A673 (cell line): ENCODE measurements at regions not wholly inside any gene's neighbourhood (a gene's known extent, or its start where the extent isn't known, plus 50 kb on each side); places are given as distances from the start of the nearest gene placed in this dataset.

Source experiments
- BruUV-seq: library from RNA; stranded (reverse); fragments of 400-500 nt; replicated peaks from 2 replicates; lab custom pipeline; 2021; lab: Mats Ljungman, UMichigan
- CTCF ChIA-PET: fragments of 300-600 bp; sonication (Branson Sonifier 250); formaldehyde crosslinking; loops from one replicate; lab custom pipeline; 2022; ENCODE audit warnings: antibody characterized with exemption; lab: Charles Lee
- POLR2A ChIA-PET: fragments of 300-600 bp; sonication (Branson Sonifier 250); formaldehyde crosslinking; loops from one replicate; lab custom pipeline; 2022; ENCODE audit warnings: antibody characterized with exemption; ENCODE audit not compliant: low non-redundant PET; lab: Charles Lee
- DNase-seq: peaks from one replicate; pipeline ENCODE4 v3.0.0-alpha.2; 2015; ENCODE audit warnings: low spot score
- H3K27ac ChIP-seq: fragments of 200-600 bp; sonication (generic); 2 replicates; pipeline ENCODE4 v1.5.1; 2016; ENCODE audit warnings: mixed run types, low read depth, mild to moderate bottlenecking, mixed read lengths, antibody characterized with exemption, low read length; ENCODE audit not compliant: poor library complexity, severe bottlenecking
- H3K27me3 ChIP-seq: fragments of 200-600 bp; sonication (generic); replicated peaks from 2 replicates; pipeline ENCODE4 v1.6.1; 2017; ENCODE audit warnings: mixed run types, low read depth, mild to moderate bottlenecking, mixed read lengths, antibody characterized with exemption, low read length; ENCODE audit not compliant: insufficient read depth, poor library complexity
- H3K36me3 ChIP-seq: fragments of 200-600 bp; sonication (generic); 2 replicates; pipeline ENCODE4 v1.6.1; 2016; ENCODE audit warnings: mixed run types, mild to moderate bottlenecking, mixed read lengths, antibody characterized with exemption, low read length; ENCODE audit not compliant: insufficient read depth, poor library complexity, severe bottlenecking
- H3K4me1 ChIP-seq: fragments of 200-600 bp; sonication (generic); 2 replicates; pipeline ENCODE4 v1.6.1; 2017; ENCODE audit warnings: mixed run types, mild to moderate bottlenecking, mixed read lengths, antibody characterized with exemption, low read length; ENCODE audit not compliant: insufficient read depth, poor library complexity, severe bottlenecking
- H3K4me3 ChIP-seq: fragments of 200-600 bp; sonication (generic); 2 replicates; pipeline ENCODE4 v1.5.1; 2016; ENCODE audit warnings: low read depth, mixed run types, mild to moderate bottlenecking, mixed read lengths, low read length; ENCODE audit not compliant: poor library complexity, severe bottlenecking
- H3K9me3 ChIP-seq: fragments of 200-600 bp; sonication (generic); 2 replicates; pipeline ENCODE4 v1.6.1; 2016; ENCODE audit warnings: mixed run types, low read depth, mild to moderate bottlenecking, mixed read lengths, antibody characterized with exemption, low read length; ENCODE audit not compliant: poor library complexity, severe bottlenecking
- CTCF ChIP-seq: fragments of 300-800, 200-600 bp; sonication (generic); conservative IDR thresholded peaks from 2 replicates; pipeline ENCODE4 v1.5.1; 2017; ENCODE audit warnings: low read depth, mild to moderate bottlenecking, antibody characterized with exemption, low read length, moderate library complexity, mixed read lengths
- EZH2 ChIP-seq: fragments of 200-600 bp; sonication (generic); IDR thresholded peaks from 2 replicates; pipeline ENCODE4 v1.6.1; 2017; ENCODE audit warnings: borderline replicate concordance, low read depth, mild to moderate bottlenecking, mixed read lengths, antibody characterized with exemption, low read length; ENCODE audit not compliant: poor library complexity, severe bottlenecking
- intact Hi-C: fragments of 100-400 bp; cut with micrococcal nuclease; formaldehyde crosslinking; loops from one replicate; pipeline ENCODE4 v1.10.0; 2022; ENCODE audit not compliant: unreplicated experiment

GRCh38 chr5:29889051-29889450, 1304.4 kb upstream of the CDH6 start:
- POLR2A ChIA-PET: no interaction called here
- CTCF ChIA-PET: no interaction called here
- intact Hi-C loops: no loop called here
- Histone ChIP-seq H3K4me1 (no peaks in the 10 kb centered on the region), H3K9me3 (no peaks in the 10 kb centered on the region), H3K36me3 (no peaks in the 10 kb centered on the region), H3K27ac (no peak overlapping the region), H3K27me3 (no peaks in the 10 kb centered on the region), H3K4me3 (no peak overlapping the region)
- BruUV-seq: no TSS peak
- DNase-seq: no peak
- TF ChIP-seq CTCF (no peak), EZH2 (no peak)

- TF ChIP-seq CTCF: no peak
- TF ChIP-seq EZH2: no peak
- H3K36me3 ChIP-seq: no peaks in the 10 kb centered on the region
- H3K27me3 ChIP-seq: no peaks in the 10 kb centered on the region
- H3K4me1 ChIP-seq: no peaks in the 10 kb centered on the region
- BruUV-seq: no TSS peak
- H3K27ac ChIP-seq: no peak overlapping the region
- CTCF ChIA-PET: no interaction called here
- DNase-seq: no peak
- H3K4me3 ChIP-seq: no peak overlapping the region
- POLR2A ChIA-PET: no interaction called here
- H3K9me3 ChIP-seq: no peaks in the 10 kb centered on the region
- intact Hi-C loops: no loop called here
These were observed 1307.9 kb upstream of the CDH6 start for GRCh38 chr5:29885595-29885994.

GRCh38 chr5:29882036-29882435, 1311.5 kb upstream of the CDH6 start:
- Histone ChIP-seq H3K9me3 (no peaks in the 10 kb centered on the region), H3K36me3 (no peaks in the 10 kb centered on the region), H3K27ac (no peak overlapping the region), H3K27me3 (no peaks in the 10 kb centered on the region), H3K4me3 (no peak overlapping the region), H3K4me1 (no peaks in the 10 kb centered on the region)
- intact Hi-C loops: no loop called here
- POLR2A ChIA-PET: no interaction called here
- DNase-seq: no peak
- TF ChIP-seq EZH2 (no peak), CTCF (no peak)
- CTCF ChIA-PET: no interaction called here
- no TSS peak for BruUV-seq
